HK-2 (cell line): ENCODE measurements at regions not wholly inside any gene's neighbourhood (a gene's known extent, or its start where the extent isn't known, plus 50 kb on each side); places are given as distances from the start of the nearest gene placed in this dataset.

ENCODE experiments used
- DNase-seq: peaks from one replicate; pipeline ENCODE4 v3.0.0-alpha.2; 2018; ENCODE audit not compliant: unreplicated experiment

GRCh38 chr11:70741085-70741484 is 342.8 kb downstream of the CTTN start:
- DNase-seq, result no peak

GRCh38 chr11:70742553-70743291 is 344.4 kb downstream of the CTTN start:
- no peak for DNase-seq

DNA sequence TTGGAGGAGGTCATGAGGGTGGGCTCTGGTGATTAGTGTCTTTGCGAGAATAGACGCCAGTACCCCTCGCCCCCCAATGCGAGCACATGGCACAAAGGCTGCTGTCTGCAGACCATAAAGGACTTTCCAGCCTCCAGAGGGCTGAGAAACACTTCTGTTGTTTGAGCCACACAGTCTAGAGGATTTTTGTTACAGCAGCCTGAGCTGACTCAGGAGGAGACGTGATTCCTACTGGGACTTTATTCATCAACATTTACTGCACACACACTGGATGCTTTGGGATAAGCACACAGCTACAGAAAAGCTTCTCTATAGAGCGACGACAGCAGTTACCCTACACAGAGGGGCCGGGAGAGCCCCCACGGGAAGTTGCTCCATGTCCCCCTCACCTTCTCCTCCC is 345.0 kb downstream of the CTTN start:
- DNase-seq, result no peak

GRCh38 chr11:70743941-70744351 is 345.6 kb downstream of the CTTN start:
- no peak for DNase-seq

DNA sequence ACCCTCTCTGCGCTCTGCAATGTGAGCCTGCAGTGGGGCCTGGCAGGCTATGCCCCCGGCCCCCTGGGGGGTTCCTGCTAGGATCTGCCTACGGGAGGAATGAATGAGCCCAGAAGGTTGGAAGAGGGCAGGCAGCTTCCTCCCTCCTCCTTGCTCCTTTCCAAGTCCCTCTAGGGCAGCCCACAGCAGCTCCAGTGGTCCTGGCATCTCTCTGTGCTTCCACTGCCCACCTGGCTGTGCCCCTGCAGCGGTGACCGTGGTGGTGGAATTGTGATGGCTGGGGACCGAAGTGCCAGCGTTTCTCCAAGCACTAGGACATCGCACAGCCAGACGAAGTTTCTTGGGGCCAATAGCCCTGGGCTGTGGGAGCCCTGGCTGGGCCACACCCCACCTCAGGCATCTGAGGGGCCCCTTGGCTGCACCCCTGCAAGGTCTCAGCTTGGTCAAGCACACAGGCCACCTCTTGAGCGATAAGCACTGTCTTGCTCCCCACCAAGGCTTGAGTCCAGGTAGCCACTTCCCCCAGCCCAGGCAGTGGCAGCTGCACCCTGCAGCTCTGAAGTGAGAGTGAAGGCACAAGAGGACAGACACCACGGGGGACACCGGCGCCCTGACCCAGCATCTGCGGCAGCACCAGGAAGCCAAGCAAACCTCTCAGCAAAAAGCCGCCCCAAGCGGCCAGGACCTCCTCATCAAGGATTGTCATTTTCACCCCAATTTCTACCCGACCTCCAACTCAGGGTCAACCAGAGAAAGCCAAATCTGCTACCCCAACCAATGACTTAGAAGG is 346.3 kb downstream of the CTTN start:
- DNase-seq, result no peak

- DNase-seq, result no peak
Measured at GRCh38 chr11:70745451-70745850, 347.1 kb downstream of the CTTN start.

GRCh38 chr11:70745941-70746340 is 347.6 kb downstream of the CTTN start:
- DNase-seq, result no peak

GRCh38 chr11:70746351-70746750 is 348.0 kb downstream of the CTTN start:
- DNase-seq, result no peak

GRCh38 chr11:70747285-70747684 is 349.0 kb downstream of the CTTN start:
- no peak for DNase-seq

GRCh38 chr11:70747921-70748320 is 349.6 kb downstream of the CTTN start:
- no peak for DNase-seq

DNA sequence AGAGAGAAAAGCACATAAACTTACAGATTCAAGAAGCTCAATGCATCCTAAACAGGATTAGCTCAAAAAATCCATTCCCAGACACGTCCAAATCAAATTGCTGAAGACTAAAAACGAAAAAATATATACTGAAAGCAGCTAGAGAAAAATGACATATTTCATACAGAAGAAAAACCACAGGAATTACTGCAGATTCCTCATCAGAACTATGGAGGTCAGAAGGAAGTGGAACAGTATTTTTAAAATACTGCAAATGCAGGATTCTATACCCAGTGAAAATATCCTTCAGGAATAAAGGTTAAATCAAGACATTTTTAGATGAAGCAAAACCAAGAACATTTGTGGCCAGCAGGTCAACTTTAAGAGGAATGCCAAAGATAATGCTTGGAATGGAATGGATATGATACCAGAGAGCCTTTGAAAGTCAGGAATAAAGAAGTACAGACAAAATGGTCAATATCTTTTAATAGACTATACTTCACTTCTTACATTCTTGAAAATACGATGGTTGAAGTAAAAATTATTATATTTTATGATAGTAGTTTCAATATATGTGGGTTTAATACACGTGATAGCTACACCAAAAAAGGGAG is 352.9 kb downstream of the CTTN start:
- DNase-seq, result no peak

DNA sequence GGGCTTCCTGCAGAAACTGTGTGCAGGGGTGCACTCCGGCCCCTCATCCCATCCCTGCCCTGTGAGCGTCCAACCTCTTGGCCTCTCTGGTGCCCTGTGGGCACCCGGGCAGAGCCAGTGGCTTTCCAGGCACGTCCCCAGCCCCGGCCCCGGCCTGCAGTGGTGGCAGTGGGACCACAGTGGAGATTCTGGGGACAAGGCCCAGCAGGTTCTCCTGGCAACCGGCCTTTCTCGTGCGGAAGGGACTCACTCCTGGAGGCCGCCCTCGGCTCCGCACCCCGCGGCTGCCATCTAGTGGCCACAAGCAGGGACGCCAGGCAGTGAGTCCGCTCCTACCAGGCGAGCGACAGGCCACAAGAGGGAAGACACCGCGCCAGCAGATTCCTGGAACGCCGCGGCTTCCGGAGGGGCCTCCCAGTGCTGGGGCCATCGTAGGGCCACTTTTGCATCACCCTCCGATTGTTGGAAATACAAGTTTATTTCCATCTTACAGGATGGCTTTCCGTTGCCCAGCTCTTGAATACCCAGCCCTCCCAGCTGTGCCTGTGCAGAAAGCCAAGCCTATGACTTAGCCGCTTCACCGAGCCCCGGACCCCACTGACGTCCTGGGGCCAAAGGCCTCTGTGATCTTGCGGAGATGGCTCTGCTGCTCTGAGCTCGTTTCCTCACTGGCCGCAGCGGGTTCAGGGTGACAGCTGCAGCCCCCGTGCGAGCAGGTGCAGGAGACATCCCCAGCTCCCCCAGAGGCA is 357.3 kb downstream of the CTTN start:
- peak; percentile 77 for DNase-seq

- no peak for DNase-seq
Measured at GRCh38 chr11:70756341-70756740, 358.0 kb downstream of the CTTN start.

DNA sequence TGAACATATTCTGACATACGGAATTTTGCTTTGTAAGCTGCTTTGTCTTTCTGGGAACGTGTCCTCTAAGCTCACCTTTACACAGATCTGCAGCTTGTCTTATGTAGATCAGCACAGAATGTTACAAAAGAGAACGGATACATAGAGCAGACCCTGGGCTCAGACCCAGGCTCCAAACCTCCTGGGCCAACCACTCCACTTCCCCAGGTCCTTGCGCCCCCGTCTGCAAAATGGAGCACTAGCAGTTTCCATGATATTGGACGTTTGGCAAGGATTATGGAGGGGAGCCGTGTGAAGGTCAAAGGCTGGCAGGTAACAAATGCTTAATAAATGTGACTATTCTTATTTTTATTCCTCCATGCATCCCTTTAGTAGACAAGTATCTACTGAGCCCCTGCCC is 358.4 kb downstream of the CTTN start:
- no peak for DNase-seq

- DNase-seq, result no peak
Measured at GRCh38 chr11:70757241-70757640, 358.9 kb downstream of the CTTN start.

- DNase-seq, result no peak
Measured at GRCh38 chr11:70758206-70758605, 359.9 kb downstream of the CTTN start.

DNA sequence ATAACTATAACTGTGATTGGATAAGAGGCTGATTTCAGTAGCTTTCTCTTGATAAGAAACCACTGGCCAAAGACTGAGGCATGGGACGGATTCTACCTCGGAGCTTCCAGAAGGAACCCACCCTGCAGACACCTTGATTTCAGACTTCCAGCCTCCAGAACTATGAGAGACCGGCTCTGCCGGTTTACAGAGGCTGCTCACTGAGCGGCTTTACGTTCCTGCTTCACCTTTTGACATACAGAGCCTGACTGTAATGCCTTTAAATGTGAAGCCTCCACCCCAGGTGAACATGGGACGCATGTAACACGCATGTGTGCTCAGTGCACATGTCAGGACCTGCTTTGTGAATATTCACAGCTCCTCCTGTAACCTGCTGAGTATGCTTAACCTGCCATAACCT is 361.5 kb downstream of the CTTN start:
- DNase-seq, result no peak

- DNase-seq, result no peak
Measured at GRCh38 chr11:70760416-70761020, 362.2 kb downstream of the CTTN start.

GRCh38 chr11:70761094-70761907 is 363.0 kb downstream of the CTTN start:
- no peak for DNase-seq

DNA sequence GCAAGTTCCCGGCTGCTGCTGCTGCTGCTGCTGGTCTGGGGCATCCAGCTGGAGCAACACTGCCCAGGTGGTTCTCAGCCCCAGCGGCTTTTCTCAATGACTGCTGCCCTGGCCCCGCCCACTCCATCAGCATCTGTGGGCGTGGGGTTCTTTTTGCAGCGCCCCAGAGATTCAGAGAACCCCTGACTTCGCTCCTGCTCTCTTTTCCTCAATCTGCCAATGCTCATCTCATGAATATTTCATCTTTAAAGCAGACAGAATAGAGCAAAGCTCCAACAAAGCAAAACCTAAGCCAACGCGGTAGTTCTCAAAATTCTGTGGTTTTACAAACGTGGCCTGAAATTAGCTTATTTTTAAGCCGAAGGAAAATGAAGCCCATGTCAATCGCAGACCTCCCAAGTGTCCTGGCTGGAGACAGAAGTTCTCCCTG is 363.6 kb downstream of the CTTN start:
- no peak for DNase-seq

DNA sequence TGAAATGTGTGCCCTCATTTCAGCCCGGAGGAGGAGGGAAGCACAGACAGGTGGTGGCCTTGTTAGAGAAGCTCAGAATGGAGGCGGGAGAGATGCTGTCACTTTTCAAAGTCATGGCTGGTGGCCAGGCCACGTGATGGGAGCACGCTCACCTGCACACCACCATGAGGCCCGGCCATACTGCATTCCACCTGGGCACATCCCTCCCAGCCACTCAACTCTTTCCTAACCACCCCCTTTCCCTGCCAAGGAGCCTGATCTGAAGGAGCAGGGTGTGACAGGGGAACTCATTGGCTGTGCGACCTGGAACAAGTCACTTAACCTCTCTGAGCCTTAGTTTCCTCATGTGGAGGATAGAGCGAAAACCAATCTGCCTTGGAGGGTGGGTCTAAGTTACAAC is 364.5 kb downstream of the CTTN start:
- no peak for DNase-seq
